KMS-11 (cell line): ENCODE measurements at regions not wholly inside any gene's neighbourhood (a gene's known extent, or its start where the extent isn't known, plus 50 kb on each side); places are given as distances from the start of the nearest gene placed in this dataset.

Source experiments
- H2AFZ ChIP-seq: fragments of 200-600 bp; sonication (generic); 2 replicates; pipeline ENCODE4 v1.6.1; 2016; ENCODE audit warnings: antibody characterized with exemption, mixed run types, low read depth
- H3K27ac ChIP-seq: fragments of 200-600 bp; sonication (generic); 2 replicates; pipeline ENCODE4 v1.6.1; 2016; ENCODE audit warnings: mild to moderate bottlenecking, mixed run types
- H3K27me3 ChIP-seq: fragments of 200-600 bp; sonication (generic); 2 replicates; pipeline ENCODE4 v1.6.1; 2017; ENCODE audit warnings: mild to moderate bottlenecking, low read depth, mixed run types, moderate library complexity; ENCODE audit not compliant: insufficient read depth
- H3K36me3 ChIP-seq: fragments of 200-600 bp; sonication (generic); 2 replicates; pipeline ENCODE4 v1.6.1; 2017; ENCODE audit warnings: mild to moderate bottlenecking, mixed run types; ENCODE audit not compliant: insufficient read depth
- H3K4me1 ChIP-seq: fragments of 200-600 bp; sonication (generic); 2 replicates; pipeline ENCODE4 v1.6.1; 2016; ENCODE audit warnings: mild to moderate bottlenecking, low read depth, mixed run types; ENCODE audit not compliant: poor library complexity, severe bottlenecking
- H3K4me2 ChIP-seq: fragments of 200-600 bp; sonication (generic); 2 replicates; pipeline ENCODE4 v1.7.0; 2016; ENCODE audit warnings: mild to moderate bottlenecking, mixed run types
- H3K4me3 ChIP-seq: fragments of 200-600 bp; sonication (generic); IDR thresholded peaks from 2 replicates; pipeline ENCODE4 v1.6.1; 2017; ENCODE audit warnings: low read depth, low read length, mixed read lengths; ENCODE audit not compliant: insufficient read depth
- H3K79me2 ChIP-seq: fragments of 200-600 bp; sonication (generic); 2 replicates; pipeline ENCODE4 v1.6.1; 2016; ENCODE audit warnings: low read depth, mixed run types; ENCODE audit not compliant: insufficient read depth
- H3K9ac ChIP-seq: fragments of 200-600 bp; sonication (generic); 2 replicates; pipeline ENCODE4 v1.6.1; 2016; ENCODE audit warnings: mild to moderate bottlenecking, mixed run types
- H4K20me1 ChIP-seq: fragments of 200-600 bp; sonication (generic); 2 replicates; pipeline ENCODE4 v1.6.1; 2016; ENCODE audit warnings: mild to moderate bottlenecking, mixed run types; ENCODE audit not compliant: insufficient read depth
- TF ChIP-seq, protein P1 (sequence below): fragments of 200-600 bp; sonication (generic); conservative IDR thresholded peaks from 2 replicates; pipeline ENCODE4 v1.6.1; 2017; ENCODE audit warnings: low read depth, mild to moderate bottlenecking, antibody characterized with exemption, low read length, moderate library complexity, mixed read lengths

DNA sequence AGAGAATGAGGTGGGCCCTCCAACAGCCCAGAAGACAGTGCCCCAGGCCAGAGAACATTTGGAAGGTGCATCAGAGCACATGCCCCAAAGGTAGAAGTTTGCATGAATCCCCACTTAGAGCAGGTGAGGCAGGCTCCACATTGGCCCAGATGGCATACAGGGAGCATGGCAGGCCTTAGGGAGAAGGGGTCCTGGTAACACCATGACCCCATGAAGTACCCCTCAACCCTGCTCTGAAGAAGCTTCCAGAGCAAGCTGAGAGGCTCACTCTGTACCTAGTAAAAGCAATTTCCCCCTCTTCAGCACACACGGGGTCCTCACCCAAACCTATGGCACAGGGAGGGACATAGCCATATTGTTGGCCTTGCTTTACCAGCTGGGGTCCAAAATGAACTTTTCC is 162.6 kb downstream of the BUB3 start:
- Histone ChIP-seq H4K20me1 (no peaks in the 10 kb centered on the region), H3K9ac (no peak overlapping the region), H3K27me3 (no peaks in the 10 kb centered on the region), H3K4me1 (no peaks in the 10 kb centered on the region), H3K4me2 (no peak overlapping the region), H3K27ac (no peak overlapping the region), H2AFZ (no peak overlapping the region), H3K4me3 (no peak overlapping the region), H3K79me2 (no peaks in the 10 kb centered on the region), H3K36me3 (no peaks in the 10 kb centered on the region)
- TF ChIP-seq, protein P1, sequence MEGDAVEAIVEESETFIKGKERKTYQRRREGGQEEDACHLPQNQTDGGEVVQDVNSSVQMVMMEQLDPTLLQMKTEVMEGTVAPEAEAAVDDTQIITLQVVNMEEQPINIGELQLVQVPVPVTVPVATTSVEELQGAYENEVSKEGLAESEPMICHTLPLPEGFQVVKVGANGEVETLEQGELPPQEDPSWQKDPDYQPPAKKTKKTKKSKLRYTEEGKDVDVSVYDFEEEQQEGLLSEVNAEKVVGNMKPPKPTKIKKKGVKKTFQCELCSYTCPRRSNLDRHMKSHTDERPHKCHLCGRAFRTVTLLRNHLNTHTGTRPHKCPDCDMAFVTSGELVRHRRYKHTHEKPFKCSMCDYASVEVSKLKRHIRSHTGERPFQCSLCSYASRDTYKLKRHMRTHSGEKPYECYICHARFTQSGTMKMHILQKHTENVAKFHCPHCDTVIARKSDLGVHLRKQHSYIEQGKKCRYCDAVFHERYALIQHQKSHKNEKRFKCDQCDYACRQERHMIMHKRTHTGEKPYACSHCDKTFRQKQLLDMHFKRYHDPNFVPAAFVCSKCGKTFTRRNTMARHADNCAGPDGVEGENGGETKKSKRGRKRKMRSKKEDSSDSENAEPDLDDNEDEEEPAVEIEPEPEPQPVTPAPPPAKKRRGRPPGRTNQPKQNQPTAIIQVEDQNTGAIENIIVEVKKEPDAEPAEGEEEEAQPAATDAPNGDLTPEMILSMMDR = no peak

DNA sequence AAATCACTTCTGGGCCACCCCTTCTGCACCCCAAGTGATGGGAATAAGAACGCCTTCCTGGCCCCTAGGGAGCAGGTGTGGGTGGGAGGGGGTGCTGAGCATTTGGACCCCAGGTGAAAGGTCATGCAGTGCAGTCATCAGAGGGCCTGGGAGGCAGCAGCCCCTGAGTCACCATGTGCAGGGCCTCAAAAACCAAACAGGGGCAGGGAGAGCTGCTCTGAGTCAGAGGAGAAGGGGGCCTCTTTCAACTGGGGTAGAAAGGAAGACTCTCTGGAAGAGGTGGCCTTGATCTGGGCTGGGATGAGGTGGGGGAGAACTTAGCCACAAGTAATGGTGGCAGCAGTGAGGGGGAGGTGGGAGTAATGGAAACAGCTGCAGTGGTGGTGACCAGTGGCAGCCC is 164.3 kb downstream of the BUB3 start:
- Histone ChIP-seq H3K9ac (no peak overlapping the region), H3K27ac (no peak overlapping the region), H3K79me2 (no peaks in the 10 kb centered on the region), H2AFZ (no peak overlapping the region), H3K4me1 (no peaks in the 10 kb centered on the region), H3K4me3 (no peak overlapping the region), H3K36me3 (no peaks in the 10 kb centered on the region), H3K27me3 (no peaks in the 10 kb centered on the region), H4K20me1 (no peaks in the 10 kb centered on the region), H3K4me2 (no peak overlapping the region)
- TF ChIP-seq, protein P1 = no peak

DNA sequence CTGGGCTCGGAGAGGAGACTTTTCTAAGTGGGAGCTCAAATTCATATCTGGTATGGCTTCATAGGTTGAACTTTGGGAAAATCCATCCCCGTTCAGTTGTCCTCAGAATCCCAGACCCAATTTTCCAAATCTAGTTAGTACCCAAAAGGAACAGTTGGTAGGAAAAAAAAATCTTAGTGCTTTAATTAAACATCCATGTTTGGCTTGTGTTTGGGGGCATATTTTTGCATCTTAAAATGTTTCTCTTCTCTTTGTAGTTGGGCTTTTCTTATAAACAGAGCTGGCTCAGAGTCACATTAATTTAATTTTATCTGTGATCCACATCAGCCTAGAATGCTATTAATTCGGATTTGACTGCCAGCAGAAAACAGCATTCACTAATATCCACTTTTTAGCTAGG is 165.9 kb downstream of the BUB3 start:
- H3K27me3 ChIP-seq = no peaks in the 10 kb centered on the region
- no peak overlapping the region for H3K27ac ChIP-seq
- H4K20me1 ChIP-seq = no peaks in the 10 kb centered on the region
- no peak overlapping the region for H3K4me2 ChIP-seq
- no peaks in the 10 kb centered on the region for H3K79me2 ChIP-seq
- no peaks in the 10 kb centered on the region for H3K36me3 ChIP-seq
- no peak overlapping the region for H2AFZ ChIP-seq
- H3K4me3 ChIP-seq = no peak overlapping the region
- H3K9ac ChIP-seq = no peak overlapping the region
- H3K4me1 ChIP-seq = peaks cover 3% of the 10 kb centered on the region
- TF ChIP-seq, protein P1 = no peak

DNA sequence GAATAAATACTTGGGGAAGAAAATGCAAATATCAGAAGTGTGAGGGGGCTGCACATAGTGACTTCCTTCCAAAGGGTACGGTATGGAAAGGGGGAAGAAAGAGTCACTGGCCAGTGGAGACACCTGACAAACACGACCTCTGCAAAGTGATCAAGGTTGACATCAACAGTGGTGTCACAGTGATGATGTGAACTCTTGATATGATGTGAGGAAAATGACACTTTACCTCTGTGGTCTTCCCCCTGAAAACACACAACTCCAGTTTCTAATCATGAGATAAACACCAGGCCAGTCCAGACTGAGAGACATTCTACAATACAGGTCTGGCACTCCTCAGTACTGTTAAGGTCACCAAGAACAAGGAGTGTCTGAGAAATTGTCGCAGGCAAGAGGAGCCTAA is 169.7 kb downstream of the BUB3 start:
- no peaks in the 10 kb centered on the region for H3K36me3 ChIP-seq
- TF ChIP-seq, protein P1 = no peak
- no peaks in the 10 kb centered on the region for H4K20me1 ChIP-seq

DNA sequence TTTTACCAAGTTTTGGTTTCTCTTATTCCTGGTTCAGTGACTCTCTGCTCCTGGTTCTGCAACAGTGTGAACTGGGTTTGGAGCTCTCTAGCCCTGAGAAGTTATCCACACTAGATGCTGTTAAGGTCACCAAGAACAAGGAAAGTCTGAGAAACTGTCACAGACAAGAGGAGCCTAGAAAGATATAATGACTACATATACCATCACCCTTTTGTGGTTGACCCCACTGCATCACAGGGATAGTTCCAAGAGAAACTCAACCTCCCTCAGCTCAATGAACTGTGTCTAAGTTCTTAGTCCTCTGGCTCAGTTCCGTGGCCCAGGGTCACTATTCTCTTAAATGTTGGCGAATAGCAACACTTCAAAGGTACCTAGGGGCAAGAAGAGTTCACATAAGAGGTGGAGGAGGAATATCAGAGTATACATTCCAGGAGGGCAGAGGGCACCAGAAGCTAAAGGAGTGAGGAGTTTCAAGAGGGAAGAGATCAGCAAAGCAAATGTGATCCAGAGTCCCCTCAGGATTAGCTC is 171.5 kb downstream of the BUB3 start:
- Histone ChIP-seq H3K4me2 (peak overlapping the region; percentile 35; the same call in 1 of the 2 replicates), H3K27ac (no peak overlapping the region), H3K79me2 (no peaks in the 10 kb centered on the region), H3K36me3 (no peaks in the 10 kb centered on the region), H2AFZ (no peak overlapping the region), H3K9ac (no peak overlapping the region), H4K20me1 (no peaks in the 10 kb centered on the region), H3K4me3 (no peak overlapping the region), H3K27me3 (no peaks in the 10 kb centered on the region), H3K4me1 (peaks cover 43% of the 10 kb centered on the region)
- TF ChIP-seq, protein P1 = no peak

More for the DNA sequence above, 169.7 kb downstream of the BUB3 start:
- no peak overlapping the region for H3K9ac ChIP-seq
- no peaks in the 10 kb centered on the region for H3K27me3 ChIP-seq
- no peak overlapping the region for H2AFZ ChIP-seq
- H3K4me2 ChIP-seq = no peak overlapping the region
- no peaks in the 10 kb centered on the region for H3K79me2 ChIP-seq
- no peak overlapping the region for H3K27ac ChIP-seq
- H3K4me1 ChIP-seq = peaks cover 41% of the 10 kb centered on the region
- no peak overlapping the region for H3K4me3 ChIP-seq
